ENCODE measurements at regions not wholly inside any gene's neighbourhood (a gene's known extent, or its start where the extent isn't known, plus 50 kb on each side); places are given as distances from the start of the nearest gene placed in this dataset.

GRCh38 chr7:153396475-153396874 is 636.9 kb downstream of the ACTR3B start:
- no peak overlapping the region for H3K18ac ChIP-seq (ENCODE audit: low read depth, low read length)
- H4K91ac ChIP-seq (ENCODE audit: insufficient read depth, low read depth, low read length): no peak overlapping the region
- no peaks in the 10 kb centered on the region; the same call in 1 of the 2 replicates for H4K20me1 ChIP-seq (ENCODE audit: insufficient read depth, low read length)
- no peak for ATAC-seq (ENCODE audit: low read depth)
- H3K9ac ChIP-seq (ENCODE audit: low read depth, low read length): no peak overlapping the region
- no peak overlapping the region for H3K4ac ChIP-seq (ENCODE audit: low read depth, low read length)
- H3K56ac ChIP-seq (ENCODE audit: extremely low read depth, insufficient read depth, low read length): no peak overlapping the region
- no peak for DNase-seq
- H2AK5ac ChIP-seq (ENCODE audit: low read depth, low read length): no peak overlapping the region
- dilution Hi-C loops (cut with HindIII; ENCODE audit: low sequenced_read_pairs, unreplicated experiment): no loop called here
- no peak overlapping the region for H2BK5ac ChIP-seq (ENCODE audit: low read depth, low read length, poor library complexity, severe bottlenecking)
- no peak overlapping the region for H4K5ac ChIP-seq (ENCODE audit: low read depth, low read length)
- POLR2A ChIA-PET (ENCODE audit: unreplicated experiment): no interaction called here
- no peak overlapping the region for H2BK15ac ChIP-seq (ENCODE audit: low read depth, low read length)
- H3K4me2 ChIP-seq (ENCODE audit: low read depth, low read length): no peak overlapping the region
- no peak overlapping the region for H2AK9ac ChIP-seq (replicated peaks; ENCODE audit: low read depth, low read length, poor library complexity)
- H3K14ac ChIP-seq (replicated peaks; ENCODE audit: low read depth, low read length): no peak overlapping the region
- BruUV-seq (replicated peaks): no TSS peak
- no peak overlapping the region for H2AFZ ChIP-seq (replicated peaks; ENCODE audit: low read length, poor library complexity)
- H3K9me3 ChIP-seq (ENCODE audit: control insufficient read depth, insufficient read depth, low read length): peaks cover 32% of the 10 kb centered on the region
- H4K8ac ChIP-seq (ENCODE audit: low read depth in 2 of 2, low read length in 2 of 2): no peak overlapping the region
- H3K4me3 ChIP-seq (ENCODE audit: insufficient read depth, low read depth, low read length): no peak overlapping the region
- H2BK120ac ChIP-seq (ENCODE audit: low read depth, low read length): no peak overlapping the region
- no peak overlapping the region for H3K27ac ChIP-seq (ENCODE audit: insufficient read depth, low read length)
- 71% methylated on average over 1 of the region's 2 CpGs; no CpG with 5 or more reads in 1 of the 2 experiments for WGBS, 2 experiments (ENCODE audit: extremely low coverage in 2 of 2, insufficient read length in 1 of 2)
- H3K9me1 ChIP-seq (ENCODE audit: insufficient read depth, low read length): no peaks in the 10 kb centered on the region
- intact Hi-C loops (cut with micrococcal nuclease): no loop called here
- CTCF ChIA-PET: no interaction called here
- H3K36me3 ChIP-seq (ENCODE audit: control insufficient read depth, insufficient read depth, low read length): no peaks in the 10 kb centered on the region
- H2BK20ac ChIP-seq (ENCODE audit: low read depth, low read length): no peak overlapping the region
- H3K4me1 ChIP-seq (ENCODE audit: control insufficient read depth, insufficient read depth, low read length): no peaks in the 10 kb centered on the region
- no peaks in the 10 kb centered on the region for H3K79me1 ChIP-seq (ENCODE audit: low read depth in 1 of 2, low read length in 2 of 2)
- no peak overlapping the region for H3K23ac ChIP-seq (ENCODE audit: low read depth, low read length)
- in situ Hi-C loops (cut with MboI; ENCODE audit: low sequenced_read_pairs): no loop called here
- H3K27me3 ChIP-seq (ENCODE audit: control insufficient read depth, insufficient read depth, low read length): no peaks in the 10 kb centered on the region
- TF ChIP-seq NFE2L2 (IDR thresholded peaks at IDR 0.05; ENCODE audit: low read depth, low read length): no peak
